Stimulated activated CD4-positive, alpha-beta T cell treated with anti-CD3 and anti-CD28 coated beads, Interleukin-15, amount 100 ng/mL, for 24 hours (primary cell): ENCODE measurements at regions not wholly inside any gene's neighbourhood (a gene's known extent, or its start where the extent isn't known, plus 50 kb on each side); places are given as distances from the start of the nearest gene placed in this dataset.
"Not testable (repeated sequence)": the region's sequence is repeated elsewhere in the genome, so short reads cannot be mapped to it uniquely, and the experiment has no call there.

Experiments used
- DNase-seq: peaks from one replicate; pipeline ENCODE4 v3.0.0-alpha.2; 2020

DNA sequence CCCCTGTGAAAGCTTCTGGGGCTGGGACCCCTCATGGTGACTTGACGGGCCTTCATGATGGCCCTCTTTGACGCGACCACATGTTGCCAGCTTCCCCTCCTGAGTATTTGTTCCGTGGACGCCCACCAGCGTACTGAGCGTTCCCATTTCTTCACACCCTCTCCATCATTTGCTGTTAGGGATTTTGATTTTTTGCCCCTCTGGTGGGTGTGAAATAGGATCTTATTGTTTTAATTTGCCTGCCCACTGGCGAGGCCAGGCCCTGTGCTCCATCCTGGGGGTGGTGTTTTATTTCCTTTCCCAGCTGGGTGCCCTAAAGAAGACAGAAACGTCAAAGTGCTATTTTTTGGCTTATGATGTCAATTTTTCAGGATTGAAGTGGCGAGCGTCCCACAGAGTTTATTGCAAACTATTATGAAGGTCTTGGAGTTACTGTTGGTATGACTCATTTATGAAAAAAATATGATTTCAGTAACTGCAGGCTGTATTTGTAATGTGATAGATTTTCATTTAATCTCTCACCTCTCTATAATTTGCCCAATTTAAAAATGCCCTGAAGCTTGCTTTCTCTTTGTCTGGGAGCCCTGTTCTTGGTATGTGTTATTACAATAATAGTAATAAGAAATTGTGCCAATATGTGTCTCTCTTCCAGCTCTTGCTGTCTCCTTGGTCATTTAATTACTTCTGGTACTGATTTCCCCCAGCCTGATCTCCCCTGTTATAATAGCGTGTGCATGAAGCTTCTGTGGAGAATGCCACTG lies 99.6 kb downstream of the SLC25A47 start:
- DNase-seq, result no peak

DNA sequence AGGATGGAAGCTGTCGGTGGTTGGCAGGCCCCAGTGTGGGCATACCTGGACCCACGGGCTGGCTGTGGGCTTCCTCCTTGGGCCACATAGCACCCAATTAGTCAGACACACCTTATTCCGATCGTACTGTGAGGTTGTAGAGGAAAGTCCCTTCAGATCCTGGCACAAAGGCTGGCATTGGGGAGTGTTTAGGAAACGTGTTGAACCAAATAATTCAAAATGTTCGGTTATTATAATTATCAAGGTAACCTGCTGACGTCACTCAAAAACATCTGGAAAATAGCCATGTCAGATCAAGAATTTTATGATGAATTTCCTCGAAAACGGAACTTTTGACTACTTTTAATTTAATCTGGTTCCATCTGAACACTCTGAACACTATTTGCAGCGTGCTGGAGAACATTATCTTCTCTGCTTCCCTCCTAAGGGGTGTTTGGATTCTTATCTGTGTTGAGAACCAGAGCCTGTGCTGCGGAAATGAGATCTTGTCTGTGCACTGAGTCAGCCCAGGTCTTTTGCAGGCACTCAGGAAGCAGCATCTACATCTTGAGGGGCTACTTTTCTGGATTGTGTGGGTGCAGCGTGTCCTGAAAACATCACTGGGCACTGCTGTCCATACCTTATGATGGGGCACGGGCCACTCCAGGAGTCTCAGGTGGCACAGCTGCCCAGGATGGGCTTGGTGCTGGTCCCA lies 100.3 kb downstream of the SLC25A47 start:
- DNase-seq, result no peak

DNA sequence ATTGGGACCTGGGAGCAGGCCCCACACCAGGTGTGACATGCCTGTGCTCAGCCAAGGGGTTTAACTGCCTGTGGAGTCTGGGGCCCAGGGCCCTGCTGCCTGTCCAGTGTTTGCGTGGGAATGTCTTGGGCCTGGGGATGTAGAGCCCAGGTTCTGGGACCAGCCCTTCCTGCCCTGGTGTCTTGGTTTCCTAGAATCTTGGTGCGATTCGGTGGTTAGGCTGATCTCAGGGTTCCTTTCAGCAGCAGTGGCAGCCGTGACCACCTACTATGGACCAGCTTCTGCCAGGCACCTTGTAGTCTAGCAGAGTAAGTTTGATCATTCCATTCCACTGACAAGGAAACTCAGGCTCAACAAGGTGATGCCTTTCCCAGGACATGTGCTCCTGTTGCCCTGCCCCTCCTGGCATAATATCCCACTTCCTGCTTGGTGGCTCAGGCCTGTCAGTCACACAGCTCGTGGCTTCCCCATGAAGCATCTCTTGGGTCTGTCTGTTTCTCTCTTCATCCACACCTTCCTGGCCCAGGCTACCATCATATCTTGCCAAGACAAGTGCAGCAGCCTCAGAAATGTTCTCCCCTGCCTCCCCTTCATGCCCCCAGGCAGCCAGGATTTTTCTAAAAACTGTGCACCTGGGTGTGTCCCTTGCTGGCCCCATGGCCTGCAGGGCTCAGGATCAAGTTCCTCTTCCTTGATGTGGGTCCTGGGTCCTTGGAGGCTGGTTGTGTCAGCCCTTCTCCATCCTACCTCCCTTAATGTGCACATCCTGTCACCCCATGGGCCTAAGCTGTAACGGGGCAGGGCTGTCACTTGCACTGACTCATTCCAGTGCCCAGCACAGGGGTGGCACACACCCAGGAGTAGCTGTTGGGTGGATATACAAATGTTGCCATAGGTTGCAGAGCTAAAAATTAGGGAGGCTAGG lies 101.6 kb downstream of the SLC25A47 start:
- no peak for DNase-seq

DNA sequence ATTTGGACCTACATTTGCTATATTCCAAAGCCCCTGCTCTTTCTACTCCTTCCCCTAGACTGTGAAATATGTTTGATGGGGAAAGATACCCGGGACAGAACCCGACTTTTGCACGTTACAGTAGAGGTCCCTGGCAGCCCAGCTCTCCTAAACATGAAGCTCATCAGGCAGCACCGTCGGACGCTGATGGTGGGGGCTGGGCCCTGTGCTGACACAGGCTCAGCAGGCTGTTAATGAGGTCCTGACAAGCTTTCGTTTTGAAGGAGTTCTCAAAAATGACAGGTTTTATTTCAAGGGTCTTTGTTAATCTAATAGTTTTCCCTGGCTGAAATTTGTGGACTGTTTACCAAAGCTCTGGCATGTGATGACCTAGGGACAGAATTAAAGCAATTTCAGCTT lies 102.3 kb downstream of the SLC25A47 start:
- DNase-seq, result no peak

DNA sequence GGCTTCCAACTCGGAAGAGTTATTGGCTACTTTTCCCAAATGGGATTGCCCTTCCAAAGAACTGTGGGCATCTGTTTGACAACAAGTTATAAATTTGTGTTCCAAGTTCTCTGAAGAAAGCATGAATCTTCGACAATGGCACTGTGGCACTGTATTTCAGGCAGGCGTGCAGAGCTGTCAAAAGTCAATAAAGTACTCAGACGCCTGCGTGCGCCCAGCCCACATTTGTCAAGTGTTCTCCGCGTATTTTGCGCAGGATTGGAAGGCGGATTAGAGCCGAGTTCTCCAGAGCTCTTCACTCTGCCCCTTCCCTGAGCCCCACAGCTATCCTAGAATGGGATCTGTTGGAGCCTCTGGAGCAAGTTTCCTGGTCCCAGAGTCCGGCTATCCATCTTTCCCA lies 103.2 kb downstream of the SLC25A47 start:
- DNase-seq, result no peak

DNA sequence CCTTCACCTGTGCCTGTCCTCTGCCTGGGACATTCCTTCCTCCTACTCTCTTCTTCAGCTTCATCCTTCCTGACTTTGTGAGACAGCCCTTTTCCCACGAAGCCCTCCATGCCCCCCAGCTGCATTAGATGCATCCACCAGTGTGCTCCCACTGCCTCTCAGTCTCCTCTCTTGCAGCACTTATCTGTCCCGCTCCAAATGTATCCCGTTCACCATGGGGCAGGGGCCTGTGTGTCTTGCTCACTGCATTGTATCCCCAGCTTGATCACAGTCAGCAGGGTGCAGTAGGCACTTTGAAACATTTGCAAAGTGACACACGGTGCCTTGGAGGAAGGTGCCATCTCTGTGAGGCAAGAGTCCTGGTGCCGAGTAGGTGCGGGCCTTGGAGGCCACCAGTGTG lies 104.0 kb downstream of the SLC25A47 start:
- no peak for DNase-seq

DNA sequence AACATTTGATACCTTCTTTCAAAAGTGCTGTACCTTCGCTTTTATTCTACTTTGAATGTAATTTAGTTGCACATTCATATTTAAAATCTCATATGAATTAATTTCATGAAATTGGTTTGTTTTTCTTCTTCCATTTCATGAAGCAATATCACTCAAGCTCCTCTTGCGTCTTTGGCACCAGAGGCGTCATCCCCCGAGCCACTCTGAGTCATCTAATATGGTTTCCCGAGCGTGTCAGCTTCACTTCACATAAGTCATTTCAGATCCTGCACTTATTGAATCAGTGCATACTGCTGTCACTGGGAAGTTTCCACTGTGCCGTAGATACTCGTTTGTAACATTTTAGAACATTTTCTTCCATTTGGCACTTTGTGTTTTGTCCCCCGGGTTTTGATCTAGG lies 105.6 kb downstream of the SLC25A47 start:
- DNase-seq, result no peak

GRCh38 chr14:100429537-100429936 lies 106.4 kb downstream of the SLC25A47 start:
- no peak for DNase-seq

GRCh38 chr14:100430571-100430970 lies 107.4 kb downstream of the SLC25A47 start:
- DNase-seq, result no peak

GRCh38 chr14:100431461-100431860 lies 108.3 kb downstream of the SLC25A47 start:
- DNase-seq, result not testable (repeated sequence)

DNA sequence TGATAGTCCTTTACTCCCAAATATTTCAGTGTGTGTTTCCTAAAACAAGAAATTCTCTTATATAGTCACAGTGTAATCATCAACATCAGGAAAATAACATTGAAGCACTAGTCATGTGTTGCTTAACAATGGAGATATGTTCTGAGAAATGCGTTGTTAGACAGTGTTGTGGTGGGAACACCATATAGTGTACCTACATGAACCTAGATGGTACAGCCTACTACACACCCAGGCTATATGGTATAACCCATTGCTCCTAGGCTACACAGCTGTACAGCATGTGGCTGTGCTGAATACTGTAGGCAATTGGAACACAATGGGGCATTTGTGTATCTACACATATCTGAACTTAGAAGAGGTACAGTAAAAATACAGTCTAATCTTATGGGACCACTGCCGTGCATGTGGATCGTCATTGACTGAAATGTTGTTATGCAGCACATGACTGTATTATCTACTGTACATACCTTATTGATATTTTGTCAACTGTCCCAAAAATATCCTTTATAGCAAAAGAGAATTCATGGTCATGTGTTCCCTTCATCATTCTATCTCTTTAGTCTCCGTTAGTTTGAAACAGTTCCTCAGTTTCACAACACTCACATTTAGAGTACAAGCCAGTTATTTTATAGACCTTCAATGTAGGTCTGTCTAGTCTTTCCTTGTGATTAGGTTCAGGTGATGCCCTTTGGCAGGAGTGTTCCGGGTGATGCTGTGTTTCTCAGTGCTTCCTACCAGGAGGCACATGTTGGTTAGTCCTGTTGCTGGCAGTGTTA lies 109.7 kb downstream of the SLC25A47 start:
- no peak for DNase-seq

GRCh38 chr14:100433428-100433814 lies 110.3 kb downstream of the SLC25A47 start:
- DNase-seq, result no peak

DNA sequence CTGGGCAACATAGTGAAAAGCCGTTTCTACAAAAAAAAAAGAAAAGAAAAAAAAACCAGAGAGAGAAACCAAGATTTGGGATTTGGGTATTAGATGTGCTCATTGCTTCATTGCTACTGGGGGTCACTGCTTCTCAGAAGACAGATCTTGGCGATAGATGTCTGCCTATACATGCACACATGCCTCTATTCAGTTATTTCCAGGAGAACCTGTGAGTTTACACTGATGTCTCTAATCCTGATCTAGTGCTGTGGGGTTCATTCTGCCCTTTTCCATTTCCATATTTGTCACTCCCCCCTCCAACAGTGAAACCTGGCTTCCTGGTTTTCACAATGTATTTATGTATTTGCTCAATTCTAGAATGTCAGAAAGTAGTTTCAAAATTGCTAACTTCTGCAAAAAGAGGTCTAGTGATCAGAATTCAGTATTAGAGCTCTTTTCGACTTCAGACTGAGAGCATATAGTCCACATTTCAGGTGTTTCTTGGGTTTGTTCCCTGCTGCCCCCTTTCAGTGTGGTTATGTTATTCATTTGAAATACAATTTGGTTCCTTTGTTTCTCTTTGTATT lies 111.0 kb downstream of the SLC25A47 start:
- DNase-seq, result no peak

- no peak for DNase-seq
Measured at GRCh38 chr14:100434911-100435438, 111.8 kb downstream of the SLC25A47 start.

DNA sequence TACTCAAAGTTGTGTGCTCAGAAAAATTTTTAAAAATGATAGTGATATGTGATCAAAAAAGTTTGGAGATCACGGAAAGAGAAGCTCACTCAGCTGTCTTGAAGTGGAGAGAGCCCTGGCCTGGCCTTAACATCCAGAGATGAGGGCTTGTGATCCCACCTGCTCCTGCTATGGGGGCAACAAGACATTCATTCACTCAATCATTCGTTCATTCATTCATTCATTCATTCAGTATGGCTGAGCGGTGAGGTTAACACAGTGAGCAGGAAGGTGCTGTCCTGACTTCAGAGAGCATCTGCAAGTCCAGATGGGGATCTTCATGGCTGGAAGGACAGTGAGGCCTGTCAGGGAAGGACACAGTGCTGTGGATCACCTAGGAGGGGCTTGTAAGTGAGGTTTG lies 112.3 kb downstream of the SLC25A47 start:
- no peak for DNase-seq

DNA sequence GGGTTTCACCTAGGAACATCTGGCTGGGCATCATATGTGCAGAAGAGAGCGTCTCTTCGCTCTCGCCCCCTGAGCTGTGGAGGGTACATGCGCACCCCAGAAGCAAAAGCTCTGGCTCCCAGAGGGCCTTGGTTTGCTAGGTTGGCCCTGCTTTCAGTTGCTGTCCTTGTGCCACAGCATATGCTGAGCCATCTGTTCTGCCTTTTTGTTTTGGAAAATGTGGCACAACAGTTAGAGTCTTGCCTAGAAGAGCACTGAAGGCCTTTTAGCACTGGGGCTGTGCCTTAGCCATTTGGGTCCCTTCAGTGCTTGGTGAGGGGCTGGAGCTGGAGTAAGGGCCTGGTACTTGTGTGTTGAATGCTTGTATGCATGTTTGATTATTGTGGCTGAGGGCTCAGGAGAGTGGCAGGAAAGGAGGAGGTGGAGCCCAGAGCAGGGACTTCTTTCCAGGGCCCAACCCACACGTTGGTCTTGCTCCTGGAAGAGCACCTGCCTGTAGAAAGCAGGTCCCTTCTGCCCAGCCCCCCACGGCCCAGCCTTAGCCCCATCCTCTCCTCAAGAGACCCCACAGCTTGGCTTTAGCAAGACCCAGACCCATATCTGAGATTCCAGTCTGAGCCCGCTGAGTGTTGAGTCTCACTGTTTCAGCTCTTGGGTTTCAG lies 113.7 kb downstream of the SLC25A47 start:
- no peak for DNase-seq

- DNase-seq, result no peak
Measured at GRCh38 chr14:100438271-100438670, 115.1 kb downstream of the SLC25A47 start.

DNA sequence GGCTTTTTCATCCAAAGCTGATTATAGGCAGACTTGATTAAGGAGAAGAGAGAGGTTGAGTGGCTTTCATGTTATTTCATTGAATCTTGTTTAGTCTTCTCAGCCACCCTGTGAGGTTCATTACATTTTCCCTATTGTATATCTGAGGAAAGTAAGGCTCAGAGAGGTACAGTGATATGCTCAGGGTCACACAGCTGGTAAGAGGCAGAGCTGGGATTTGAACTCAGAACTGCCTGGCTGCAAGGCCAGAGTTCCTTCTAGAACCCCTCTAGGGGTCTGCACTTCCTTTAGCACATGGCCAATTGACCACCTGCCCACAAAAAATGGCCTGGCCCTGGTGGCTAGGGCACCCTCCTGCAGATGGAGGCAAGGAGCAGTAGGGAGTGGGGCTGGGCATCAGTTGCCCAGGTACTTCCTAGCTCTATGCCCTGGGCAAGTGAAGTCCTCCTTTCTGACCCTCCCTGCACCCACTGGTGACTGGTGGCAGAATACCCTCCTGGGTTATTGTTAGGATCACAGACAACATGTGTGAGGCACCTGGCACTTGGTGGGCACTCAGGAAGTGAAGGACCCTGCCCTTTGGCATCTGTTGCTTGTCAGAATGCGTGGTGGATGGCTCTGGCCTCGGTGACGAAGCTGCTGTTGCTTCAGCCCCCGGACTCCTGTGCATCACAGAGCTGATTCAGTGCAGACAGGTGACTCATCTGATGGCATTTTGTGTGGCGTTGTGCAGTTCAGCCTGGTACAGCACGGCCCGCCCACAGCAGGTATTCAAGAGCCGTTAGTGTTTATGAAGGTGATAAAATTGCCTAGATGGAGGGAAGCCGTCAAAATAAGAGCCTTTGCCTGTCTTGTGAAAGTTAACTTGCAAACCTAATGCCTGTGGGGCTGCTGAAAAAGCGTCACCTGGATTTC lies 115.8 kb downstream of the SLC25A47 start:
- peak; percentile 68 for DNase-seq

DNA sequence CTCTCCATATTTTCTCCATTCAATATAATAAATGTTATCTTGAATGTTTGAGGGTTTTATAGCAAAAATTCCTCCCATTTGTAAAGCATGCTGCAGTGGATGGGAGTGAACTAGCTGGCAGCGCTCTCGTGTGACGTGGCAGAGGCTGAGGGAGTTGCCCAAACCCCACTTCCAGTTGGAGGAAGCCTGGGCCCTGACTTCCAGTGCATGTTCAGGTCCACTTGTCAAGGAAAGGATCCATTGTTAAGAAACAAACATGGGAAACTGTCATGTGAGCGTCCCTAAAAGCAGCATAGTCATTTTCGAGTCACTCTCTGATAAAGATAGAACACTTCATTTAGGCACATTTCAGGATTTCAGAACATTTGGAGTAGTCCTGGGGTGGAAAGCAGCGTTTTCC lies 116.6 kb downstream of the SLC25A47 start:
- DNase-seq, result no peak

GRCh38 chr14:100440207-100440631 lies 117.1 kb downstream of the SLC25A47 start:
- DNase-seq, result peak; percentile 41
